MM.1S (cell line): ENCODE measurements at regions not wholly inside any gene's neighbourhood (a gene's known extent, or its start where the extent isn't known, plus 50 kb on each side); places are given as distances from the start of the nearest gene placed in this dataset.

Source experiments
- EZH2 ChIP-seq: fragments of 300-600 bp; sonication (generic); optimal IDR thresholded peaks from 2 replicates; pipeline ENCODE3; 2017; ENCODE audit warnings: low read depth, mild to moderate bottlenecking, antibody characterized with exemption, low read length, mixed read lengths
- EZH2phosphoT487 ChIP-seq: fragments of 300-600 bp; sonication (generic); IDR thresholded peaks from 2 replicates; pipeline ENCODE4 v1.6.1; 2018; ENCODE audit warnings: antibody characterized with exemption, low read length
- TF ChIP-seq, protein P1 (sequence below): fragments of 300-600 bp; sonication (generic); IDR thresholded peaks from 2 replicates; pipeline ENCODE4 v1.5.1; 2016; ENCODE audit warnings: antibody characterized with exemption, low read length, mixed read lengths

DNA sequence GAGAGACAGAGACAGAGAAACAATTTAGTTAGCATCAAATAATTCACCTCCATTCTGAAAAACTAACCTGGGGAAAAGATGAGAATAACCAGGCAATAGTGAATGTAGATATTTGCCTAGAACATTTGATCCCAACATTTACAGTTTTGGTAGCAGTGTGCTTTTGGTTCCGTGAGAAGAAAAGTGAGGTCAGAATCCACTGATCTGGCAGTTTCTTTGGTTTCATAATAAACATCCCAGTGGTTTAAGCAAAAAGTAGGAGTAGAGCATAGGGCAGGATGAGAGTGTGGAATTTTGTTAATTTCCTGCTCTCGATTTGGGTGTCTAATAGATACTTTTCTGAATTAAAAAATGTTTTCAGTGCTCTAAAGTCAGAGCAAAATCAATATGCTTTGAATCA, 887.0 kb downstream of the NR2F1-AS1 start:
- TF ChIP-seq, protein P1, sequence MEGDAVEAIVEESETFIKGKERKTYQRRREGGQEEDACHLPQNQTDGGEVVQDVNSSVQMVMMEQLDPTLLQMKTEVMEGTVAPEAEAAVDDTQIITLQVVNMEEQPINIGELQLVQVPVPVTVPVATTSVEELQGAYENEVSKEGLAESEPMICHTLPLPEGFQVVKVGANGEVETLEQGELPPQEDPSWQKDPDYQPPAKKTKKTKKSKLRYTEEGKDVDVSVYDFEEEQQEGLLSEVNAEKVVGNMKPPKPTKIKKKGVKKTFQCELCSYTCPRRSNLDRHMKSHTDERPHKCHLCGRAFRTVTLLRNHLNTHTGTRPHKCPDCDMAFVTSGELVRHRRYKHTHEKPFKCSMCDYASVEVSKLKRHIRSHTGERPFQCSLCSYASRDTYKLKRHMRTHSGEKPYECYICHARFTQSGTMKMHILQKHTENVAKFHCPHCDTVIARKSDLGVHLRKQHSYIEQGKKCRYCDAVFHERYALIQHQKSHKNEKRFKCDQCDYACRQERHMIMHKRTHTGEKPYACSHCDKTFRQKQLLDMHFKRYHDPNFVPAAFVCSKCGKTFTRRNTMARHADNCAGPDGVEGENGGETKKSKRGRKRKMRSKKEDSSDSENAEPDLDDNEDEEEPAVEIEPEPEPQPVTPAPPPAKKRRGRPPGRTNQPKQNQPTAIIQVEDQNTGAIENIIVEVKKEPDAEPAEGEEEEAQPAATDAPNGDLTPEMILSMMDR, result no peak
- no peak for TF ChIP-seq EZH2phosphoT487
- no peak for TF ChIP-seq EZH2
